GM12878 (cell line): ENCODE measurements at regions not wholly inside any gene's neighbourhood (a gene's known extent, or its start where the extent isn't known, plus 50 kb on each side); places are given as distances from the start of the nearest gene placed in this dataset.
"Not testable (repeated sequence)": the region's sequence is repeated elsewhere in the genome, so short reads cannot be mapped to it uniquely, and the experiment has no call there.

Experiments used
- ATAC-seq: fragments of 200-7000 bp; cut with Tn5 transposase; 3 replicates; pipeline ENCODE4 v1.9.1; 2020; ENCODE audit warnings: mild to moderate bottlenecking, moderate library complexity
- BruUV-seq: library from RNA; stranded (reverse); fragments of 400-500 nt; replicated peaks from 2 replicates; lab custom pipeline; 2021; lab: Mats Ljungman, UMichigan
- CTCF ChIA-PET: fragments of 300-600 bp; sonication (Branson Sonifier 250); formaldehyde crosslinking; extraction: SDS; loops from one replicate; lab custom pipeline; 2021; ENCODE audit warnings: inconsistent platforms; lab: Yijun Ruan, JAX
- POLR2A ChIA-PET: fragments of 350-600 bp; formaldehyde crosslinking; extraction: SDS; loops from one replicate; lab custom pipeline; 2021; ENCODE audit warnings: inconsistent platforms; lab: Charles Lee
- RAD21 ChIA-PET: fragments of 300-600 bp; sonication (Branson Sonifier 250); formaldehyde crosslinking; loops from one replicate; lab custom pipeline; 2023; ENCODE audit warnings: antibody characterized with exemption; ENCODE audit not compliant: unreplicated experiment; lab: Charles Lee
- SMC1A ChIA-PET: fragments of 300-600 bp; sonication (Branson Sonifier 250); formaldehyde crosslinking; loops from one replicate; lab custom pipeline; 2023; ENCODE audit not compliant: unreplicated experiment, uncharacterized antibody; lab: Charles Lee
- DNase-seq: peaks from one replicate; pipeline ENCODE4 v3.0.0-alpha.2; 2011; ENCODE audit warnings: low read depth, low spot score
- FAIRE-seq: peaks from 3 replicates; lab custom pipeline; 2011; peaks lifted over from hg19 to GRCh38; lab: Jason Lieb, UNC
- H2AFZ ChIP-seq: 2 replicates; pipeline ENCODE4 v1.6.0; 2011; ENCODE audit warnings: low read depth, low read length, control low read depth; ENCODE audit not compliant: control insufficient read depth
- H3K27ac ChIP-seq: 2 replicates; pipeline ENCODE4 v1.5.1; 2011; ENCODE audit warnings: control low read depth; ENCODE audit not compliant: control insufficient read depth, insufficient read depth
- H3K27me3 ChIP-seq, 2 experiments: replicated peaks in 1 of 2; 2 replicates each; pipeline versions ENCODE4 v1.6.0 to v1.6.1; 2011; ENCODE audit warnings: low read length in 1 of 2; ENCODE audit not compliant: control insufficient read depth in 2 of 2, insufficient read depth in 2 of 2
- H3K36me3 ChIP-seq, 2 experiments: 2 replicates each; pipeline ENCODE4 v1.5.1; 2011; ENCODE audit warnings: low read length in 1 of 2; ENCODE audit not compliant: control insufficient read depth in 2 of 2, insufficient read depth in 2 of 2
- H3K4me1 ChIP-seq: 2 replicates; pipeline ENCODE4 v1.6.1; 2011; ENCODE audit warnings: mild to moderate bottlenecking, low read length, moderate library complexity, mixed read lengths; ENCODE audit not compliant: control insufficient read depth, insufficient read depth
- H3K4me2 ChIP-seq: 2 replicates; pipeline ENCODE4 v1.6.0; 2011; ENCODE audit warnings: control low read depth; ENCODE audit not compliant: control insufficient read depth, insufficient read depth
- H3K4me3 ChIP-seq: fragments of 200-600 bp; sonication (generic); 2 replicates; pipeline ENCODE4 v1.5.1; 2016
- H3K79me2 ChIP-seq: 2 replicates; pipeline ENCODE4 v1.6.0; 2011; ENCODE audit warnings: low read length; ENCODE audit not compliant: control insufficient read depth, insufficient read depth
- H3K9ac ChIP-seq: 2 replicates; pipeline ENCODE4 v1.8.0; 2011; ENCODE audit warnings: low read length, control low read depth, mixed read lengths; ENCODE audit not compliant: control insufficient read depth, insufficient read depth
- H3K9me3 ChIP-seq: replicated peaks from 3 replicates; pipeline ENCODE4 v1.5.1; 2011; ENCODE audit warnings: mild to moderate bottlenecking, low read length; ENCODE audit not compliant: control insufficient read depth, insufficient read depth
- H4K20me1 ChIP-seq: 2 replicates; pipeline ENCODE4 v1.6.0; 2011; ENCODE audit not compliant: control insufficient read depth, insufficient read depth
- CREM ChIP-seq: IDR thresholded peaks from 2 replicates; pipeline ENCODE4 v1.6.1; 2014; ENCODE audit warnings: antibody characterized with exemption, low read depth
- HCFC1 ChIP-seq: fragments of 150-350 bp; IDR thresholded peaks from 2 replicates; pipeline ENCODE4 v1.6.1; 2014; ENCODE audit warnings: low read length
- STAT1 ChIP-seq: fragments of 450-650 bp; conservative IDR thresholded peaks from 2 replicates; pipeline ENCODE4 v1.6.1; 2014; ENCODE audit warnings: antibody characterized with exemption, mild to moderate bottlenecking
- WGBS: methylation state at CpG from one replicate; pipeline ENCODE4 v1.1.6; 2016; ENCODE audit warnings: low lambda C conversion rate; ENCODE audit not compliant: insufficient replicate concordance, insufficient coverage; ENCODE audit errors: missing lambda C conversion rate; 5-methylcytosine and 5-hydroxymethylcytosine counted together
- in situ Hi-C: fragments of 300-500 bp; cut with MboI; formaldehyde crosslinking; loops from 9 replicates; pipeline ENCODE4 v1.14.3; 2018; ENCODE audit warnings: mixed read lengths
- intact Hi-C: fragments of 100-400 bp; cut with micrococcal nuclease; formaldehyde crosslinking; loops from one replicate; pipeline ENCODE4 v1.14.2; 2022; ENCODE audit not compliant: unreplicated experiment
- TF ChIP-seq, protein P1 (sequence below): fragments of 450-650 bp; IDR thresholded peaks from 2 replicates; pipeline ENCODE4 v1.6.1; 2017; ENCODE audit warnings: low read depth, mild to moderate bottlenecking, moderate library complexity

DNA sequence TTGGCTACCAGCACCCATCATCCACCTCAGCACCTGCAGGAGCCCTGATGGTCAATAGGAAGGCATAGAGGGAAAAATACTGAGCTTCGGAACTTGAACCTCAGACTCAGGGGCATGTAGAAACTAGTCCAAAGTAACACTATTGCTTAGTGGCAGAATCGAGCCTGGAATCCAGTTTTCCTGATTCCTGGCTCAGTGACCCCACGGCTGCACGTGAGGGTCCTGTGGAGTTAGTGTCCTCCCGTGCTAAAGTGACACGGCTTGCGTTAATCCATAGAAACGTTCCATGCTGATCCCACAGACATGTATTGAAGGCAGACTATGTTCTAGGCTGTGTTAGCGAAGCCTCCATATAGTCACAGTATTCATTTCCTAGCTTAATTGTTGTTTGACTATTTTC is 747.0 kb upstream of the TPTE start (continued):
- TF ChIP-seq, protein P1, sequence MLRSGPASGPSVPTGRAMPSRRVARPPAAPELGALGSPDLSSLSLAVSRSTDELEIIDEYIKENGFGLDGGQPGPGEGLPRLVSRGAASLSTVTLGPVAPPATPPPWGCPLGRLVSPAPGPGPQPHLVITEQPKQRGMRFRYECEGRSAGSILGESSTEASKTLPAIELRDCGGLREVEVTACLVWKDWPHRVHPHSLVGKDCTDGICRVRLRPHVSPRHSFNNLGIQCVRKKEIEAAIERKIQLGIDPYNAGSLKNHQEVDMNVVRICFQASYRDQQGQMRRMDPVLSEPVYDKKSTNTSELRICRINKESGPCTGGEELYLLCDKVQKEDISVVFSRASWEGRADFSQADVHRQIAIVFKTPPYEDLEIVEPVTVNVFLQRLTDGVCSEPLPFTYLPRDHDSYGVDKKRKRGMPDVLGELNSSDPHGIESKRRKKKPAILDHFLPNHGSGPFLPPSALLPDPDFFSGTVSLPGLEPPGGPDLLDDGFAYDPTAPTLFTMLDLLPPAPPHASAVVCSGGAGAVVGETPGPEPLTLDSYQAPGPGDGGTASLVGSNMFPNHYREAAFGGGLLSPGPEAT: no peak
- TF ChIP-seq HCFC1: no peak
- TF ChIP-seq CREM: no peak
- no peak for TF ChIP-seq STAT1

DNA sequence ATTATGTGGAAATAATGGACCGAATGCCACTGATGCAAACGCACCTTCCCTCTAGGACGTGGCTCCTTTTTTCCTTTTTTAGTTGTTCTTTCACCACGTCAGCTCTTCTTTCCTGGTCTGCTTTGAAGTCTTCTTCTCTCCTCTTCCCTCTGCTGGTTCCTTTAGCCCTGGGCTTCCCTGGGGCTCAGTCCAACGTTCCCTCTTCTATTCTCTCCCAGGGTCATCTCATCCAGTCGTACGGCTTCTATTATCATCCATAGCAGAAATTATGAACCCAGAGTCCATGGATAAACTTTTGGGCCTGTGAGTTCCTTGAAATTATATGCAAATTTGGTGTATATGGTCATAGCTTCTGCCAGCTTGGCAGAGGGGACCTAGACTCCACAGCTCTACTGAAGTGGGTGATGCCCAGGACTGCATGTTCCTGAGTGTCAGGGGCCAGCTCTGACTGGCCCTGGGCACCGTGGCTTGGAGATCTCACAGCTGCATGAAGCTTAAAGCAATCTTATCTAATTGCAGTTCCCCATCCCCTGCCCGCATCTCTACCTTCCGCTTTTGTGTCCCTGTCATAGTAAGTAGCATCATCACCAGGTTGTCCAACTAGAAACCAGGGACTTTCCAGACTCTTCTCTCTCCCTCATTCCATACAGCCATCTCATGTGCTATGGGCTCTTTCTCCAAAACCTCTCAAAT is 746.3 kb upstream of the TPTE start:
- RAD21 ChIA-PET, in situ Hi-C loops, H3K4me2 ChIP-seq, ATAC-seq, BruUV-seq, H3K9me3 ChIP-seq, POLR2A ChIA-PET, H3K9ac ChIP-seq, H3K27me3 ChIP-seq, SMC1A ChIA-PET, H3K79me2 ChIP-seq, H3K4me3 ChIP-seq, H3K36me3 ChIP-seq, H4K20me1 ChIP-seq, DNase-seq, intact Hi-C loops, H3K4me1 ChIP-seq, H3K27ac ChIP-seq, CTCF ChIA-PET, H2AFZ ChIP-seq, FAIRE-seq: not testable (repeated sequence)
- WGBS: 25% methylated on average over 10 of the region's 10 CpGs

DNA sequence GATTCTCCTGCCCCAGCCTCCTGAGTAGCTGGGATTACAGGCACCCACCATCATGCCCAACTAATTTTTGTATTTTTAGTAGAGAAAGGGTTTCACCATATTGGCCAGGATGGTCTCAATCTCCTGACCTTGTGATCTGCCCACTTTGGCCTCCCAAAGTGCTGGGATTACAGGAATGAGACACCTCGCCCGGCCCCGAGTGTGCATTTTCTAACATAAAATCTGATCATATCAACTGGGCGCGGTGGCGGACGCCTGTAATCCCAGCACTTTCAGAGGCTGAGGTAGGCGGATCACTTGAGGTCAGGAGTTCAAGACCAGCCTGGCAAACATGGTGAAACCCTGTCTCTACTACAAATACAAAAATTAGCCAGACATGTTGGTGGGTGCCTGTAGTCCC is 745.5 kb upstream of the TPTE start:
- ATAC-seq, RAD21 ChIA-PET, H3K9me3 ChIP-seq, H3K79me2 ChIP-seq, H3K9ac ChIP-seq, H3K4me1 ChIP-seq, H3K4me3 ChIP-seq, POLR2A ChIA-PET, SMC1A ChIA-PET, BruUV-seq, FAIRE-seq, H3K27ac ChIP-seq, in situ Hi-C loops, H3K36me3 ChIP-seq, DNase-seq, H2AFZ ChIP-seq, H3K4me2 ChIP-seq, CTCF ChIA-PET, intact Hi-C loops, H4K20me1 ChIP-seq, H3K27me3 ChIP-seq: not testable (repeated sequence)
- WGBS: 53% methylated on average over 8 of the region's 8 CpGs

DNA sequence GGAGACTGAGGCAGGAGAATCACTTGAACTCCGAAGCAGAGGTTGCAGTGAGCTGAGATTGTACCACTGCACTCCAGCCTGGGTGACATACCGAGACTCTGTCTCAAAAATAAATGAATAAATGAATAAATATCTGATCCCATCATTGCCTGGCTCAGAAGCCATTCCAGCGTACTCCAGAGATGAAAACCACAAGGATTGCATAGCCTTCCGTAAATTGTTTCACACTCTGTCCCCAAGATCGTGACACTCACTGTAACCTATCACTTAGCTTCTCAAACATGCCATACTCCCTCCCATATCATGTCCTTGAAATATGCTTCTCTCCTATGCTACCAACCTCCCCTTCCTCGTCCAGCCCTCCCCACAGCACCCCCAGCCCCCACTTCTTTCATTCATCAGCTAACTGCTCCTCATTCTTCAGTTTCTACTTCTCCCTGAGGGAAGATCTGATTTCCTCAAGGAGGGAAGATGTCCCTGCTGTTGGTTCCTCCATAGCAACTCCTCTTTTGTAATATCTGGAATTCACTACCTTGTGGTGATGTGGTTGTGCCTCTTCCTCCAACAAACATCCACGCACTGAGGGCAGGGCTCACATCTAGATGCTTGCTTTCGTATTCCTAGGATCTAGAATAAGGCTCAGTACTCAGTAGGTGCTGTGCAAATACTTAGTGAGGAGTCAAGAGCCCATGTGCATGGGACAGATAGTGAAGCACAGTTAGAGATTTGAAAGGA is 744.9 kb upstream of the TPTE start:
- intact Hi-C loops, CTCF ChIA-PET, H3K79me2 ChIP-seq, H3K4me2 ChIP-seq, H3K4me3 ChIP-seq, H3K4me1 ChIP-seq, in situ Hi-C loops, DNase-seq, H3K9ac ChIP-seq, POLR2A ChIA-PET, H2AFZ ChIP-seq, H3K9me3 ChIP-seq, BruUV-seq, RAD21 ChIA-PET, SMC1A ChIA-PET, H3K36me3 ChIP-seq, FAIRE-seq, H3K27me3 ChIP-seq, H3K27ac ChIP-seq, H4K20me1 ChIP-seq, ATAC-seq: not testable (repeated sequence)
- 10% methylated on average over 7 of the region's 8 CpGs for WGBS
